Neural progenitor cell (in vitro differentiated cells): ENCODE measurements at regions not wholly inside any gene's neighbourhood (a gene's known extent, or its start where the extent isn't known, plus 50 kb on each side); places are given as distances from the start of the nearest gene placed in this dataset.

ENCODE experiments used
- DNase-seq: peaks from one replicate; pipeline ENCODE4 v3.0.0-alpha.2; 2016; ENCODE audit warnings: low spot score
- H2AFZ ChIP-seq: fragments of 200-600 bp; sonication (generic); replicated peaks from 2 replicates; pipeline ENCODE4 v1.6.1; 2016; ENCODE audit warnings: antibody characterized with exemption
- H3F3A ChIP-seq: fragments of 200-600 bp; sonication (generic); 2 replicates; pipeline ENCODE4 v1.6.1; 2016; ENCODE audit warnings: antibody characterized with exemption, low read depth
- H3K27ac ChIP-seq: fragments of 200-600 bp; sonication (generic); 2 replicates; pipeline ENCODE4 v1.5.1; 2016; ENCODE audit warnings: mild to moderate bottlenecking
- H3K27me3 ChIP-seq: fragments of 200-600 bp; sonication (generic); 2 replicates; pipeline ENCODE4 v1.6.1; 2016; ENCODE audit warnings: mild to moderate bottlenecking, moderate library complexity
- H3K36me3 ChIP-seq: fragments of 200-600 bp; sonication (generic); 2 replicates; pipeline ENCODE4 v1.5.1; 2016
- H3K4me1 ChIP-seq: fragments of 200-600 bp; sonication (generic); 2 replicates; pipeline ENCODE4 v1.6.1; 2016; ENCODE audit warnings: mixed run types
- H3K4me2 ChIP-seq: fragments of 200-600 bp; sonication (generic); 2 replicates; pipeline ENCODE4 v1.6.1; 2016
- H3K4me3 ChIP-seq: fragments of 200-600 bp; sonication (generic); 2 replicates; pipeline ENCODE4 v1.5.1; 2016
- H3K79me2 ChIP-seq: fragments of 200-600 bp; sonication (generic); 2 replicates; pipeline ENCODE4 v1.6.1; 2016; ENCODE audit warnings: low read depth
- H3K9ac ChIP-seq: fragments of 200-600 bp; sonication (generic); 2 replicates; pipeline ENCODE4 v1.6.1; 2016
- H3K9me3 ChIP-seq: fragments of 200-600 bp; sonication (generic); 2 replicates; pipeline ENCODE4 v1.5.1; 2016; ENCODE audit warnings: low read depth
- H4K20me1 ChIP-seq: fragments of 200-600 bp; sonication (generic); 2 replicates; pipeline ENCODE4 v1.6.1; 2016; ENCODE audit warnings: low read depth
- H3K27ac Mint-ChIP-seq: 3 replicates; pipeline ENCODE4 v1.8.0; 2021; ENCODE audit warnings: mixed read lengths
- H3K27me3 Mint-ChIP-seq: 2 replicates; pipeline ENCODE4 v1.8.0; 2022; ENCODE audit warnings: low read depth, mild to moderate bottlenecking, inconsistent platforms, moderate library complexity, mixed read lengths; ENCODE audit not compliant: insufficient read depth
- H3K36me3 Mint-ChIP-seq: 3 replicates; pipeline ENCODE4 v1.8.0; 2021; ENCODE audit warnings: mixed read lengths
- H3K4me1 Mint-ChIP-seq: 3 replicates; pipeline ENCODE4 v1.8.0; 2021; ENCODE audit warnings: mixed read lengths
- H3K4me3 Mint-ChIP-seq: 3 replicates; pipeline ENCODE4 v1.8.0; 2021; ENCODE audit warnings: mild to moderate bottlenecking, moderate library complexity, mixed read lengths
- H3K9me3 Mint-ChIP-seq: 3 replicates; pipeline ENCODE4 v1.8.0; 2020; ENCODE audit warnings: mixed read lengths
- CTCF ChIP-seq: fragments of 200-600 bp; sonication (generic); IDR thresholded peaks from 2 replicates; pipeline ENCODE4 v1.5.1; 2017; ENCODE audit warnings: antibody characterized with exemption, mild to moderate bottlenecking
- EZH2 ChIP-seq: fragments of 200-600 bp; sonication (generic); IDR thresholded peaks from 2 replicates; pipeline ENCODE4 v1.6.1; 2017; ENCODE audit warnings: antibody characterized with exemption, mild to moderate bottlenecking, moderate library complexity
- EZH2phosphoT487 ChIP-seq: fragments of 200-600 bp; sonication (generic); IDR thresholded peaks from 2 replicates; pipeline ENCODE4 v1.6.1; 2017; ENCODE audit warnings: antibody characterized with exemption

- no peak overlapping the region for H3K4me2 ChIP-seq
- TF ChIP-seq EZH2phosphoT487 (no peak), EZH2 (no peak), CTCF (no peak)
- no peaks in the 10 kb centered on the region for H3K27me3 ChIP-seq
- no peak for DNase-seq
- H3K4me1 Mint-ChIP-seq = peaks cover 6% of the 10 kb centered on the region
- no peaks in the 10 kb centered on the region for H4K20me1 ChIP-seq
- H2AFZ ChIP-seq = no peak overlapping the region
- H3K4me1 ChIP-seq = no peaks in the 10 kb centered on the region
- peaks cover 3% of the 10 kb centered on the region for H3K27me3 Mint-ChIP-seq
- H3K36me3 Mint-ChIP-seq = no peaks in the 10 kb centered on the region
- H3K9me3 ChIP-seq = no peaks in the 10 kb centered on the region
- H3K36me3 ChIP-seq = no peaks in the 10 kb centered on the region
- no peak overlapping the region for H3K4me3 ChIP-seq
- no peaks in the 10 kb centered on the region for H3K9me3 Mint-ChIP-seq
- no peaks in the 10 kb centered on the region for H3F3A ChIP-seq
- H3K79me2 ChIP-seq = no peaks in the 10 kb centered on the region
- no peak overlapping the region for H3K9ac ChIP-seq
- no peak overlapping the region for H3K4me3 Mint-ChIP-seq
- no peak overlapping the region for H3K27ac Mint-ChIP-seq
- no peak overlapping the region for H3K27ac ChIP-seq
Measured at GRCh38 chr14:98143566-98143965, 1128.4 kb downstream of the BCL11B start.

GRCh38 chr14:98144964-98145363 lies 1127.0 kb downstream of the BCL11B start:
- Mint-ChIP-seq H3K4me3 (no peak overlapping the region), H3K27ac (no peak overlapping the region), H3K4me1 (no peaks in the 10 kb centered on the region), H3K36me3 (no peaks in the 10 kb centered on the region), H3K27me3 (peaks cover 3% of the 10 kb centered on the region), H3K9me3 (no peaks in the 10 kb centered on the region)
- no peak overlapping the region for H3K9ac ChIP-seq
- no peaks in the 10 kb centered on the region for H3F3A ChIP-seq
- H3K27ac ChIP-seq = no peak overlapping the region
- no peak overlapping the region for H2AFZ ChIP-seq
- no peak overlapping the region for H3K4me2 ChIP-seq
- H3K4me1 ChIP-seq = no peaks in the 10 kb centered on the region
- no peak for DNase-seq
- H4K20me1 ChIP-seq = no peaks in the 10 kb centered on the region
- no peak overlapping the region for H3K4me3 ChIP-seq
- H3K36me3 ChIP-seq = no peaks in the 10 kb centered on the region
- no peaks in the 10 kb centered on the region for H3K9me3 ChIP-seq
- H3K79me2 ChIP-seq = no peaks in the 10 kb centered on the region
- H3K27me3 ChIP-seq = no peaks in the 10 kb centered on the region
- TF ChIP-seq EZH2 (no peak), EZH2phosphoT487 (no peak), CTCF (no peak)

- TF ChIP-seq CTCF (no peak), EZH2 (no peak), EZH2phosphoT487 (no peak)
- H3K27ac ChIP-seq = no peak overlapping the region
- H3K79me2 ChIP-seq = no peaks in the 10 kb centered on the region
- H3K9me3 Mint-ChIP-seq = no peaks in the 10 kb centered on the region
- H3K4me1 ChIP-seq = no peaks in the 10 kb centered on the region
- no peaks in the 10 kb centered on the region for H4K20me1 ChIP-seq
- H3K4me3 ChIP-seq = no peak overlapping the region
- H3K4me3 Mint-ChIP-seq = no peak overlapping the region
- H3F3A ChIP-seq = no peaks in the 10 kb centered on the region
- no peaks in the 10 kb centered on the region for H3K9me3 ChIP-seq
- H3K27ac Mint-ChIP-seq = no peak overlapping the region
- no peak for DNase-seq
- H3K9ac ChIP-seq = no peak overlapping the region
- no peaks in the 10 kb centered on the region for H3K27me3 ChIP-seq
- H3K4me2 ChIP-seq = no peak overlapping the region
- H3K4me1 Mint-ChIP-seq = no peaks in the 10 kb centered on the region
- no peaks in the 10 kb centered on the region for H3K36me3 ChIP-seq
- no peaks in the 10 kb centered on the region for H3K36me3 Mint-ChIP-seq
- peaks cover 3% of the 10 kb centered on the region for H3K27me3 Mint-ChIP-seq
- H2AFZ ChIP-seq = no peak overlapping the region
Measured at GRCh38 chr14:98146416-98146815, 1125.6 kb downstream of the BCL11B start.

- H2AFZ ChIP-seq = no peak overlapping the region
- no peak overlapping the region for H3K9ac ChIP-seq
- no peaks in the 10 kb centered on the region for H3F3A ChIP-seq
- H4K20me1 ChIP-seq = no peaks in the 10 kb centered on the region
- H3K9me3 ChIP-seq = no peaks in the 10 kb centered on the region
- H3K27ac ChIP-seq = no peak overlapping the region
- no peaks in the 10 kb centered on the region for H3K36me3 ChIP-seq
- Mint-ChIP-seq H3K36me3 (no peaks in the 10 kb centered on the region), H3K4me3 (no peak overlapping the region), H3K27me3 (no peaks in the 10 kb centered on the region), H3K9me3 (no peaks in the 10 kb centered on the region), H3K27ac (no peak overlapping the region), H3K4me1 (no peaks in the 10 kb centered on the region)
- H3K4me2 ChIP-seq = no peak overlapping the region
- no peaks in the 10 kb centered on the region for H3K27me3 ChIP-seq
- no peak overlapping the region for H3K4me3 ChIP-seq
- H3K79me2 ChIP-seq = no peaks in the 10 kb centered on the region
- H3K4me1 ChIP-seq = peaks cover 5% of the 10 kb centered on the region
- DNase-seq = no peak
- TF ChIP-seq EZH2phosphoT487 (no peak), CTCF (no peak), EZH2 (no peak)
Measured at GRCh38 chr14:98154254-98154653, 1117.7 kb downstream of the BCL11B start.
